ENCODE measurements at regions not wholly inside any gene's neighbourhood (a gene's known extent, or its start where the extent isn't known, plus 50 kb on each side); places are given as distances from the start of the nearest gene placed in this dataset.

- Mint-ChIP-seq H3K27me3 (ENCODE audit: low read depth, unreplicated experiment) (peaks cover 6% of the 10 kb centered on the region), H3K4me3 (ENCODE audit: unreplicated experiment) (no peak overlapping the region)
Observed at GRCh38 chr7:69489533-69489932, 108.7 kb upstream of the AUTS2 start.

GRCh38 chr7:69498671-69499070, 99.6 kb upstream of the AUTS2 start:
- Histone ChIP-seq H3K36me3 (ENCODE audit: insufficient read depth, low read length) (no peaks in the 10 kb centered on the region), H3K4me1 (ENCODE audit: insufficient read depth, low read length) (no peaks in the 10 kb centered on the region), H3K9ac (ENCODE audit: low read length) (no peak overlapping the region), H3K79me2 (ENCODE audit: insufficient read depth, low read length) (no peaks in the 10 kb centered on the region), H4K20me1 (ENCODE audit: insufficient read depth, low read length) (no peaks in the 10 kb centered on the region), H2AFZ (ENCODE audit: low read depth, low read length) (no peak overlapping the region), H3K9me3 (ENCODE audit: insufficient read depth, low read depth, low read length) (no peaks in the 10 kb centered on the region), H3K4me2 (ENCODE audit: low read length) (no peak overlapping the region), H3K27me3 (ENCODE audit: insufficient read depth, low read length) (no peaks in the 10 kb centered on the region), H3K27ac (ENCODE audit: low read depth, low read length) (no peak overlapping the region), H3K4me3 (ENCODE audit: insufficient read depth, low read depth, low read length) (no peak overlapping the region)
- FAIRE-seq (no peak), DNase-seq (ENCODE audit: low read depth) (no peak)
- Mint-ChIP-seq H3K9me3 (ENCODE audit: unreplicated experiment) (peaks cover 6% of the 10 kb centered on the region), H3K4me3 (ENCODE audit: unreplicated experiment) (no peak overlapping the region), H3K36me3 (ENCODE audit: low read depth, unreplicated experiment) (no peaks in the 10 kb centered on the region), H3K4me1 (ENCODE audit: low read depth, unreplicated experiment) (no peaks in the 10 kb centered on the region), H3K27me3 (ENCODE audit: low read depth, unreplicated experiment) (peaks cover 3% of the 10 kb centered on the region), H3K27ac (ENCODE audit: unreplicated experiment) (no peak overlapping the region)
- TF ChIP-seq EZH2 (IDR thresholded peaks at IDR 0.05; ENCODE audit: insufficient read depth, low read length): no peak
- TF ChIP-seq CTCF (IDR thresholded peaks at IDR 0.05; ENCODE audit: insufficient read depth, low read depth, low read length): no peak

More at GRCh38 chr7:69489533-69489932, 108.7 kb upstream of the AUTS2 start:
- no peak overlapping the region for H3K4me3 ChIP-seq (ENCODE audit: insufficient read depth, low read depth, low read length)
- no peaks in the 10 kb centered on the region for H3K27me3 ChIP-seq (ENCODE audit: insufficient read depth, low read length)
- Mint-ChIP-seq H3K9me3 (ENCODE audit: unreplicated experiment) (no peaks in the 10 kb centered on the region), H3K27ac (ENCODE audit: unreplicated experiment) (no peak overlapping the region), H3K36me3 (ENCODE audit: low read depth, unreplicated experiment) (no peaks in the 10 kb centered on the region), H3K4me1 (ENCODE audit: low read depth, unreplicated experiment) (no peaks in the 10 kb centered on the region)
- no peaks in the 10 kb centered on the region for H3K9me3 ChIP-seq (ENCODE audit: insufficient read depth, low read depth, low read length)
- no peak overlapping the region for H3K4me2 ChIP-seq (ENCODE audit: low read length)
- TF ChIP-seq CTCF (IDR thresholded peaks at IDR 0.05; ENCODE audit: insufficient read depth, low read depth, low read length): no peak
- TF ChIP-seq EZH2 (IDR thresholded peaks at IDR 0.05; ENCODE audit: insufficient read depth, low read length): no peak
- no peak overlapping the region for H3K27ac ChIP-seq (ENCODE audit: low read depth, low read length)
- H3K9ac ChIP-seq (ENCODE audit: low read length): no peak overlapping the region
- FAIRE-seq: no peak
- DNase-seq (ENCODE audit: low read depth): no peak
- H3K36me3 ChIP-seq (ENCODE audit: insufficient read depth, low read length): no peaks in the 10 kb centered on the region
- no peaks in the 10 kb centered on the region for H3K79me2 ChIP-seq (ENCODE audit: insufficient read depth, low read length)
- H2AFZ ChIP-seq (ENCODE audit: low read depth, low read length): no peak overlapping the region
- no peaks in the 10 kb centered on the region for H3K4me1 ChIP-seq (ENCODE audit: insufficient read depth, low read length)
- H4K20me1 ChIP-seq (ENCODE audit: insufficient read depth, low read length): no peaks in the 10 kb centered on the region

GRCh38 chr7:69502358-69502757, 95.9 kb upstream of the AUTS2 start:
- DNase-seq (ENCODE audit: low read depth) (no peak), FAIRE-seq (no peak)
- Mint-ChIP-seq H3K4me3 (ENCODE audit: unreplicated experiment) (no peak overlapping the region), H3K27me3 (ENCODE audit: low read depth, unreplicated experiment) (peaks cover 6% of the 10 kb centered on the region), H3K36me3 (ENCODE audit: low read depth, unreplicated experiment) (no peaks in the 10 kb centered on the region), H3K4me1 (ENCODE audit: low read depth, unreplicated experiment) (peaks cover 8% of the 10 kb centered on the region), H3K9me3 (ENCODE audit: unreplicated experiment) (peaks cover 6% of the 10 kb centered on the region), H3K27ac (ENCODE audit: unreplicated experiment) (no peak overlapping the region)
- no peak for TF ChIP-seq EZH2 (IDR thresholded peaks at IDR 0.05; ENCODE audit: insufficient read depth, low read length)
- TF ChIP-seq CTCF (IDR thresholded peaks at IDR 0.05; ENCODE audit: insufficient read depth, low read depth, low read length): no peak
- Histone ChIP-seq H3K27ac (ENCODE audit: low read depth, low read length) (no peak overlapping the region), H3K4me3 (ENCODE audit: insufficient read depth, low read depth, low read length) (no peak overlapping the region), H3K9me3 (ENCODE audit: insufficient read depth, low read depth, low read length) (no peaks in the 10 kb centered on the region), H3K27me3 (ENCODE audit: insufficient read depth, low read length) (no peaks in the 10 kb centered on the region), H3K79me2 (ENCODE audit: insufficient read depth, low read length) (no peaks in the 10 kb centered on the region), H3K36me3 (ENCODE audit: insufficient read depth, low read length) (no peaks in the 10 kb centered on the region), H2AFZ (ENCODE audit: low read depth, low read length) (no peak overlapping the region), H3K9ac (ENCODE audit: low read length) (no peak overlapping the region), H3K4me2 (ENCODE audit: low read length) (no peak overlapping the region), H3K4me1 (ENCODE audit: insufficient read depth, low read length) (no peaks in the 10 kb centered on the region), H4K20me1 (ENCODE audit: insufficient read depth, low read length) (no peaks in the 10 kb centered on the region)

All from astrocyte (in vitro differentiated cells and primary cell).